GM12878 (cell line): ENCODE measurements at regions not wholly inside any gene's neighbourhood (a gene's known extent, or its start where the extent isn't known, plus 50 kb on each side); places are given as distances from the start of the nearest gene placed in this dataset.

ENCODE experiments used
- ATAC-seq: fragments of 200-7000 bp; cut with Tn5 transposase; 3 replicates; pipeline ENCODE4 v1.9.1; 2020; ENCODE audit warnings: mild to moderate bottlenecking, moderate library complexity
- BruUV-seq: library from RNA; stranded (reverse); fragments of 400-500 nt; replicated peaks from 2 replicates; lab custom pipeline; 2021; lab: Mats Ljungman, UMichigan
- CTCF ChIA-PET: fragments of 300-600 bp; sonication (Branson Sonifier 250); formaldehyde crosslinking; extraction: SDS; loops from one replicate; lab custom pipeline; 2021; ENCODE audit warnings: inconsistent platforms; lab: Yijun Ruan, JAX
- POLR2A ChIA-PET: fragments of 350-600 bp; formaldehyde crosslinking; extraction: SDS; loops from one replicate; lab custom pipeline; 2021; ENCODE audit warnings: inconsistent platforms; lab: Charles Lee
- RAD21 ChIA-PET: fragments of 300-600 bp; sonication (Branson Sonifier 250); formaldehyde crosslinking; loops from one replicate; lab custom pipeline; 2023; ENCODE audit warnings: antibody characterized with exemption; ENCODE audit not compliant: unreplicated experiment; lab: Charles Lee
- SMC1A ChIA-PET: fragments of 300-600 bp; sonication (Branson Sonifier 250); formaldehyde crosslinking; loops from one replicate; lab custom pipeline; 2023; ENCODE audit not compliant: unreplicated experiment, uncharacterized antibody; lab: Charles Lee
- DNase-seq: peaks from one replicate; pipeline ENCODE4 v3.0.0-alpha.2; 2011; ENCODE audit warnings: low read depth, low spot score
- FAIRE-seq: peaks from 3 replicates; lab custom pipeline; 2011; peaks lifted over from hg19 to GRCh38; lab: Jason Lieb, UNC
- H2AFZ ChIP-seq: 2 replicates; pipeline ENCODE4 v1.6.0; 2011; ENCODE audit warnings: low read depth, low read length, control low read depth; ENCODE audit not compliant: control insufficient read depth
- H3K27ac ChIP-seq: 2 replicates; pipeline ENCODE4 v1.5.1; 2011; ENCODE audit warnings: control low read depth; ENCODE audit not compliant: control insufficient read depth, insufficient read depth
- H3K27me3 ChIP-seq, 2 experiments: replicated peaks in 1 of 2; 2 replicates each; pipeline versions ENCODE4 v1.6.0 to v1.6.1; 2011; ENCODE audit warnings: low read length in 1 of 2; ENCODE audit not compliant: control insufficient read depth in 2 of 2, insufficient read depth in 2 of 2
- H3K36me3 ChIP-seq, 2 experiments: 2 replicates each; pipeline ENCODE4 v1.5.1; 2011; ENCODE audit warnings: low read length in 1 of 2; ENCODE audit not compliant: control insufficient read depth in 2 of 2, insufficient read depth in 2 of 2
- H3K4me1 ChIP-seq: 2 replicates; pipeline ENCODE4 v1.6.1; 2011; ENCODE audit warnings: mild to moderate bottlenecking, low read length, moderate library complexity, mixed read lengths; ENCODE audit not compliant: control insufficient read depth, insufficient read depth
- H3K4me2 ChIP-seq: 2 replicates; pipeline ENCODE4 v1.6.0; 2011; ENCODE audit warnings: control low read depth; ENCODE audit not compliant: control insufficient read depth, insufficient read depth
- H3K4me3 ChIP-seq: fragments of 200-600 bp; sonication (generic); 2 replicates; pipeline ENCODE4 v1.5.1; 2016
- H3K79me2 ChIP-seq: 2 replicates; pipeline ENCODE4 v1.6.0; 2011; ENCODE audit warnings: low read length; ENCODE audit not compliant: control insufficient read depth, insufficient read depth
- H3K9ac ChIP-seq: 2 replicates; pipeline ENCODE4 v1.8.0; 2011; ENCODE audit warnings: low read length, control low read depth, mixed read lengths; ENCODE audit not compliant: control insufficient read depth, insufficient read depth
- H3K9me3 ChIP-seq: replicated peaks from 3 replicates; pipeline ENCODE4 v1.5.1; 2011; ENCODE audit warnings: mild to moderate bottlenecking, low read length; ENCODE audit not compliant: control insufficient read depth, insufficient read depth
- H4K20me1 ChIP-seq: 2 replicates; pipeline ENCODE4 v1.6.0; 2011; ENCODE audit not compliant: control insufficient read depth, insufficient read depth
- BRCA1 ChIP-seq: IDR thresholded peaks from 2 replicates; pipeline ENCODE4 v1.6.1; 2011; ENCODE audit warnings: low read depth, low read length, improper control_type of control experiment
- EGR1 ChIP-seq, 2 experiments: IDR thresholded peaks; 1 replicate in 1 of 2; 2 replicates in 1 of 2; pipeline ENCODE4 v1.6.1; 2011 to 2012; ENCODE audit warnings: low read depth in 2 of 2, low read length in 2 of 2, borderline replicate concordance in 1 of 2, mild to moderate bottlenecking in 1 of 2, moderate library complexity in 1 of 2
- ETV6 ChIP-seq, 2 experiments: fragments of 450-650 bp in 1 of 2; IDR thresholded peaks in 1 of 2; conservative IDR thresholded peaks in 1 of 2; 2 replicates each; pipeline ENCODE4 v1.6.1; 2014; ENCODE audit warnings: antibody characterized with exemption in 1 of 2, borderline replicate concordance in 1 of 2, low read depth in 1 of 2, mild to moderate bottlenecking in 1 of 2, moderate library complexity in 1 of 2
- FOXM1 ChIP-seq: IDR thresholded peaks from 2 replicates; pipeline ENCODE4 v1.6.1; 2012; ENCODE audit warnings: low read depth, mild to moderate bottlenecking, inconsistent platforms, low read length, moderate library complexity
- IKZF1 ChIP-seq: fragments of 450-650 bp; conservative IDR thresholded peaks from 2 replicates; pipeline ENCODE4 v1.6.1; 2017; ENCODE audit warnings: antibody characterized with exemption, mild to moderate bottlenecking
- IRF4 ChIP-seq: IDR thresholded peaks from 2 replicates; pipeline ENCODE4 v1.6.1; 2011; ENCODE audit warnings: low read depth, low read length
- JUND ChIP-seq: IDR thresholded peaks from 2 replicates; pipeline ENCODE4 v1.6.1; 2012; ENCODE audit warnings: low read depth, mild to moderate bottlenecking, low read length, improper control_type of control experiment, moderate library complexity
- KAT2A ChIP-seq: conservative IDR thresholded peaks from 2 replicates; pipeline ENCODE4 v1.6.1; 2011; ENCODE audit warnings: low read depth, low read length; ENCODE audit not compliant: control insufficient read depth
- MTA2 ChIP-seq: fragments of 450-650 bp; IDR thresholded peaks from 2 replicates; pipeline ENCODE4 v1.6.1; 2016; ENCODE audit warnings: low read depth, mild to moderate bottlenecking, moderate library complexity
- RAD51 ChIP-seq: fragments of 450-650 bp; IDR thresholded peaks from 2 replicates; pipeline ENCODE4 v1.6.1; 2016; ENCODE audit warnings: moderate library complexity, mild to moderate bottlenecking, inconsistent platforms
- RFX5 ChIP-seq: IDR thresholded peaks from 2 replicates; pipeline ENCODE4 v1.6.1; 2011; ENCODE audit warnings: low read depth, low read length, improper control_type of control experiment
- SMAD5 ChIP-seq: IDR thresholded peaks from 2 replicates; pipeline ENCODE4 v1.6.1; 2016; ENCODE audit warnings: antibody characterized with exemption, low read depth
- YBX1 ChIP-seq: fragments of 450-650 bp; IDR thresholded peaks from 2 replicates; pipeline ENCODE4 v1.6.1; 2016; ENCODE audit warnings: antibody characterized with exemption
- ZNF207 ChIP-seq: fragments of 450-650 bp; IDR thresholded peaks from 2 replicates; pipeline ENCODE4 v1.6.1; 2014; ENCODE audit warnings: antibody characterized with exemption, mild to moderate bottlenecking, borderline replicate concordance
- ZNF217 ChIP-seq: fragments of 450-650 bp; IDR thresholded peaks from 2 replicates; pipeline ENCODE4 v1.6.1; 2017; ENCODE audit warnings: antibody characterized with exemption, mild to moderate bottlenecking
- WGBS: methylation state at CpG from one replicate; pipeline ENCODE4 v1.1.6; 2016; ENCODE audit warnings: low lambda C conversion rate; ENCODE audit not compliant: insufficient replicate concordance, insufficient coverage; ENCODE audit errors: missing lambda C conversion rate; 5-methylcytosine and 5-hydroxymethylcytosine counted together
- in situ Hi-C: fragments of 300-500 bp; cut with MboI; formaldehyde crosslinking; loops from 9 replicates; pipeline ENCODE4 v1.14.3; 2018; ENCODE audit warnings: mixed read lengths
- intact Hi-C: fragments of 100-400 bp; cut with micrococcal nuclease; formaldehyde crosslinking; loops from one replicate; pipeline ENCODE4 v1.14.2; 2022; ENCODE audit not compliant: unreplicated experiment
- TF ChIP-seq, protein P1 (sequence below): fragments of 450-650 bp; IDR thresholded peaks from 2 replicates; pipeline ENCODE4 v1.6.1; 2017; ENCODE audit warnings: antibody characterized with exemption, mild to moderate bottlenecking, moderate library complexity
- TF ChIP-seq, protein P2 (sequence below): fragments of 450-650 bp; formaldehyde crosslinking; IDR thresholded peaks from 2 replicates; pipeline ENCODE4 v1.4.0; 2022; ENCODE audit warnings: mild to moderate bottlenecking, moderate library complexity
- TF ChIP-seq, protein P3 (sequence below): IDR thresholded peaks from 2 replicates; pipeline ENCODE4 v1.6.1; 2012; ENCODE audit warnings: low read depth, low read length, improper control_type of control experiment

DNA sequence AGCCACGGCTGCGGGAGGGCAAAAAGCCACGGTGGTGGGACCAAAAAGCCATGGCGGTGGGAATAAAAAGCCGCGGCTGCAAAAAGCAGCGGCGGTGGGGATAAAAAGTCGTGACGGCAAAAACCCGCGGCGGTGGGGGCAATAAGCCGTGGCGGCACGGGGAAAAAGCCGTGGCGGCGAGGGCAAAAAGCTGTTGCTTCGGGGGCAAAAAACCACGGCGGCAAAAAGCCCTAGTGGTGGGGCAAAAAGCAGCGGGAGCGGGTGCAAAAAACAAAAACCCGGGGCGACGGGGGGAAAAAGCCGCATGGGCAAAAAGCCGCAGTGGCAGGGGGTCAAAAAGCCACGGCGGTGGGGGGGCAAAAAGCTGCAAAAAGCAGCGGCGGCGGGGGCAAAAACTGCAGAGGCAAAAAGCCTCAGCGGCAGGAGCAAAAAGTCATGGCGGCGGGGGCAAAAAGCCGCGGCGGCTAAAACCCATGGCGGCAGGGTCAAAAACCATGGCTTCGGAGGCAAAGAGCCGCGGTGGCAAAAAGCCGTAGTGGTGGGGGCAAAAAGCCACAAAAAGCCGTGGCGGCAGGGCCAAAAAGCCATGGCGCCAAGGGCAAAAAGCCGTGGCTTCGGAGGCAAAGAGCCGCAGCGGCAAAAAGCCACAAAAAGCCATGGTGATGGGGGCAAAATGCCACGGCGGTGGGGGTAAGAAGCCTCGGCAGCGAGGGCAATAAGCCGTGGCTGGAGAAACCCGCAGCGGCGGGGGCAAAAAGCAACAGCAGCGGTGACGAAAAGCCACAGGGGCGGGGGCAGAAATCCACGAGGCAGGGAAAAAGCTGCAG, 525.8 kb downstream of the ZNF33B start:
- Histone ChIP-seq H3K4me3 (no peak overlapping the region), H3K9me3 (no peaks in the 10 kb centered on the region), H3K27me3 (no peaks in the 10 kb centered on the region), H3K79me2 (no peaks in the 10 kb centered on the region), H3K36me3 (no peaks in the 10 kb centered on the region), H2AFZ (no peak overlapping the region), H3K4me1 (no peaks in the 10 kb centered on the region), H3K4me2 (no peak overlapping the region), H3K9ac (no peak overlapping the region), H3K27ac (no peak overlapping the region), H4K20me1 (no peaks in the 10 kb centered on the region)
- in situ Hi-C loops (no loop called here), intact Hi-C loops (no loop called here)
- no peak for DNase-seq
- ChIA-PET RAD21 (no interaction called here), CTCF (no interaction called here), POLR2A (no interaction called here), SMC1A (no interaction called here)
- no peak for ATAC-seq
- no peak for FAIRE-seq
- 82% methylated on average over 62 of the region's 64 CpGs for WGBS
- no TSS peak for BruUV-seq
- TF ChIP-seq MTA2 (no peak), ETV6 (conservative IDR thresholded peaks at IDR 0.05 in 1 of 2, IDR thresholded peaks at IDR 0.05 in 1 of 2; ENCODE audit: borderline replicate concordance in 1 of 2, low read depth in 1 of 2) (no peak), YBX1 (no peak), RAD51 (no peak), JUND (no peak), IRF4 (no peak), ZNF207 (no peak), ZNF217 (no peak), IKZF1 (no peak), EGR1 (IDR thresholded peaks at IDR 0.05; ENCODE audit: borderline replicate concordance in 1 of 2, low read depth in 2 of 2, low read length in 2 of 2) (no peak), KAT2A (no peak), RFX5 (no peak), SMAD5 (no peak), FOXM1 (no peak), BRCA1 (no peak)
- TF ChIP-seq, protein P1, sequence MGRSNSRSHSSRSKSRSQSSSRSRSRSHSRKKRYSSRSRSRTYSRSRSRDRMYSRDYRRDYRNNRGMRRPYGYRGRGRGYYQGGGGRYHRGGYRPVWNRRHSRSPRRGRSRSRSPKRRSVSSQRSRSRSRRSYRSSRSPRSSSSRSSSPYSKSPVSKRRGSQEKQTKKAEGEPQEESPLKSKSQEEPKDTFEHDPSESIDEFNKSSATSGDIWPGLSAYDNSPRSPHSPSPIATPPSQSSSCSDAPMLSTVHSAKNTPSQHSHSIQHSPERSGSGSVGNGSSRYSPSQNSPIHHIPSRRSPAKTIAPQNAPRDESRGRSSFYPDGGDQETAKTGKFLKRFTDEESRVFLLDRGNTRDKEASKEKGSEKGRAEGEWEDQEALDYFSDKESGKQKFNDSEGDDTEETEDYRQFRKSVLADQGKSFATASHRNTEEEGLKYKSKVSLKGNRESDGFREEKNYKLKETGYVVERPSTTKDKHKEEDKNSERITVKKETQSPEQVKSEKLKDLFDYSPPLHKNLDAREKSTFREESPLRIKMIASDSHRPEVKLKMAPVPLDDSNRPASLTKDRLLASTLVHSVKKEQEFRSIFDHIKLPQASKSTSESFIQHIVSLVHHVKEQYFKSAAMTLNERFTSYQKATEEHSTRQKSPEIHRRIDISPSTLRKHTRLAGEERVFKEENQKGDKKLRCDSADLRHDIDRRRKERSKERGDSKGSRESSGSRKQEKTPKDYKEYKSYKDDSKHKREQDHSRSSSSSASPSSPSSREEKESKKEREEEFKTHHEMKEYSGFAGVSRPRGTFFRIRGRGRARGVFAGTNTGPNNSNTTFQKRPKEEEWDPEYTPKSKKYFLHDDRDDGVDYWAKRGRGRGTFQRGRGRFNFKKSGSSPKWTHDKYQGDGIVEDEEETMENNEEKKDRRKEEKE = no peak
- TF ChIP-seq, protein P2, sequence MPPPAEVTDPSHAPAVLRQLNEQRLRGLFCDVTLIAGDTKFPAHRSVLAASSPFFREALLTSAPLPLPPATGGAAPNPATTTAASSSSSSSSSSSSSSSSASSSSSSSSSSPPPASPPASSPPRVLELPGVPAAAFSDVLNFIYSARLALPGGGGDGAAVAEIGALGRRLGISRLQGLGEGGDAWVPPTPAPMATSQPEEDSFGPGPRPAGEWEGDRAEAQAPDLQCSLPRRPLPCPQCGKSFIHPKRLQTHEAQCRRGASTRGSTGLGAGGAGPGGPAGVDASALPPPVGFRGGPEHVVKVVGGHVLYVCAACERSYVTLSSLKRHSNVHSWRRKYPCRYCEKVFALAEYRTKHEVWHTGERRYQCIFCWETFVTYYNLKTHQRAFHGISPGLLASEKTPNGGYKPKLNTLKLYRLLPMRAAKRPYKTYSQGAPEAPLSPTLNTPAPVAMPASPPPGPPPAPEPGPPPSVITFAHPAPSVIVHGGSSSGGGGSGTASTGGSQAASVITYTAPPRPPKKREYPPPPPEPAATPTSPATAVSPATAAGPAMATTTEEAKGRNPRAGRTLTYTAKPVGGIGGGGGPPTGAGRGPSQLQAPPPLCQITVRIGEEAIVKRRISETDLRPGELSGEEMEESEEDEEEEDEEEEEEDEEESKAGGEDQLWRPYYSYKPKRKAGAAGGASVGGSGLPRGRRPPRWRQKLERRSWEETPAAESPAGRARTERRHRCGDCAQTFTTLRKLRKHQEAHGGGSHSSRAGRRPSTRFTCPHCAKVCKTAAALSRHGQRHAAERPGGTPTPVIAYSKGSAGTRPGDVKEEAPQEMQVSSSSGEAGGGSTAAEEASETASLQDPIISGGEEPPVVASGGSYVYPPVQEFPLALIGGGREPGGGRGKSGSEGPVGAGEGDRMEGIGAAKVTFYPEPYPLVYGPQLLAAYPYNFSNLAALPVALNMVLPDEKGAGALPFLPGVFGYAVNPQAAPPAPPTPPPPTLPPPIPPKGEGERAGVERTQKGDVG = no peak
- TF ChIP-seq, protein P3, sequence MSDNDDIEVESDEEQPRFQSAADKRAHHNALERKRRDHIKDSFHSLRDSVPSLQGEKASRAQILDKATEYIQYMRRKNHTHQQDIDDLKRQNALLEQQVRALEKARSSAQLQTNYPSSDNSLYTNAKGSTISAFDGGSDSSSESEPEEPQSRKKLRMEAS = no peak
